GM12878 (cell line): ENCODE measurements at regions not wholly inside any gene's neighbourhood (a gene's known extent, or its start where the extent isn't known, plus 50 kb on each side); places are given as distances from the start of the nearest gene placed in this dataset.

Experiments
- ATAC-seq: fragments of 200-7000 bp; cut with Tn5 transposase; 3 replicates; pipeline ENCODE4 v1.9.1; 2020; ENCODE audit warnings: mild to moderate bottlenecking, moderate library complexity
- BruUV-seq: library from RNA; stranded (reverse); fragments of 400-500 nt; replicated peaks from 2 replicates; lab custom pipeline; 2021; lab: Mats Ljungman, UMichigan
- CTCF ChIA-PET: fragments of 300-600 bp; sonication (Branson Sonifier 250); formaldehyde crosslinking; extraction: SDS; loops from one replicate; lab custom pipeline; 2021; ENCODE audit warnings: inconsistent platforms; lab: Yijun Ruan, JAX
- POLR2A ChIA-PET: fragments of 350-600 bp; formaldehyde crosslinking; extraction: SDS; loops from one replicate; lab custom pipeline; 2021; ENCODE audit warnings: inconsistent platforms; lab: Charles Lee
- RAD21 ChIA-PET: fragments of 300-600 bp; sonication (Branson Sonifier 250); formaldehyde crosslinking; loops from one replicate; lab custom pipeline; 2023; ENCODE audit warnings: antibody characterized with exemption; ENCODE audit not compliant: unreplicated experiment; lab: Charles Lee
- SMC1A ChIA-PET: fragments of 300-600 bp; sonication (Branson Sonifier 250); formaldehyde crosslinking; loops from one replicate; lab custom pipeline; 2023; ENCODE audit not compliant: unreplicated experiment, uncharacterized antibody; lab: Charles Lee
- DNase-seq: peaks from one replicate; pipeline ENCODE4 v3.0.0-alpha.2; 2011; ENCODE audit warnings: low read depth, low spot score
- FAIRE-seq: peaks from 3 replicates; lab custom pipeline; 2011; peaks lifted over from hg19 to GRCh38; lab: Jason Lieb, UNC
- H2AFZ ChIP-seq: 2 replicates; pipeline ENCODE4 v1.6.0; 2011; ENCODE audit warnings: low read depth, low read length, control low read depth; ENCODE audit not compliant: control insufficient read depth
- H3K27ac ChIP-seq: 2 replicates; pipeline ENCODE4 v1.5.1; 2011; ENCODE audit warnings: control low read depth; ENCODE audit not compliant: control insufficient read depth, insufficient read depth
- H3K27me3 ChIP-seq, 2 experiments: replicated peaks in 1 of 2; 2 replicates each; pipeline versions ENCODE4 v1.6.0 to v1.6.1; 2011; ENCODE audit warnings: low read length in 1 of 2; ENCODE audit not compliant: control insufficient read depth in 2 of 2, insufficient read depth in 2 of 2
- H3K36me3 ChIP-seq, 2 experiments: 2 replicates each; pipeline ENCODE4 v1.5.1; 2011; ENCODE audit warnings: low read length in 1 of 2; ENCODE audit not compliant: control insufficient read depth in 2 of 2, insufficient read depth in 2 of 2
- H3K4me1 ChIP-seq: 2 replicates; pipeline ENCODE4 v1.6.1; 2011; ENCODE audit warnings: mild to moderate bottlenecking, low read length, moderate library complexity, mixed read lengths; ENCODE audit not compliant: control insufficient read depth, insufficient read depth
- H3K4me2 ChIP-seq: 2 replicates; pipeline ENCODE4 v1.6.0; 2011; ENCODE audit warnings: control low read depth; ENCODE audit not compliant: control insufficient read depth, insufficient read depth
- H3K4me3 ChIP-seq: fragments of 200-600 bp; sonication (generic); 2 replicates; pipeline ENCODE4 v1.5.1; 2016
- H3K79me2 ChIP-seq: 2 replicates; pipeline ENCODE4 v1.6.0; 2011; ENCODE audit warnings: low read length; ENCODE audit not compliant: control insufficient read depth, insufficient read depth
- H3K9ac ChIP-seq: 2 replicates; pipeline ENCODE4 v1.8.0; 2011; ENCODE audit warnings: low read length, control low read depth, mixed read lengths; ENCODE audit not compliant: control insufficient read depth, insufficient read depth
- H3K9me3 ChIP-seq: replicated peaks from 3 replicates; pipeline ENCODE4 v1.5.1; 2011; ENCODE audit warnings: mild to moderate bottlenecking, low read length; ENCODE audit not compliant: control insufficient read depth, insufficient read depth
- H4K20me1 ChIP-seq: 2 replicates; pipeline ENCODE4 v1.6.0; 2011; ENCODE audit not compliant: control insufficient read depth, insufficient read depth
- BMI1 ChIP-seq: fragments of 450-650 bp; IDR thresholded peaks from 2 replicates; pipeline ENCODE4 v1.6.1; 2016; ENCODE audit warnings: mild to moderate bottlenecking, moderate library complexity, borderline replicate concordance
- EZH2 ChIP-seq: IDR thresholded peaks from 2 replicates; pipeline ENCODE4 v1.6.1; 2012; ENCODE audit warnings: low read depth, mild to moderate bottlenecking, control low read depth, inconsistent platforms, low read length, borderline replicate concordance; ENCODE audit not compliant: control insufficient read depth
- FOXM1 ChIP-seq: IDR thresholded peaks from 2 replicates; pipeline ENCODE4 v1.6.1; 2012; ENCODE audit warnings: low read depth, mild to moderate bottlenecking, inconsistent platforms, low read length, moderate library complexity
- RAD21 ChIP-seq: IDR thresholded peaks from 2 replicates; pipeline ENCODE4 v1.6.1; 2011; ENCODE audit warnings: mild to moderate bottlenecking, low read depth, low read length, moderate library complexity; ENCODE audit not compliant: insufficient read depth
- WGBS: methylation state at CpG from one replicate; pipeline ENCODE4 v1.1.6; 2016; ENCODE audit warnings: low lambda C conversion rate; ENCODE audit not compliant: insufficient replicate concordance, insufficient coverage; ENCODE audit errors: missing lambda C conversion rate; 5-methylcytosine and 5-hydroxymethylcytosine counted together
- in situ Hi-C: fragments of 300-500 bp; cut with MboI; formaldehyde crosslinking; loops from 9 replicates; pipeline ENCODE4 v1.14.3; 2018; ENCODE audit warnings: mixed read lengths
- intact Hi-C: fragments of 100-400 bp; cut with micrococcal nuclease; formaldehyde crosslinking; loops from one replicate; pipeline ENCODE4 v1.14.2; 2022; ENCODE audit not compliant: unreplicated experiment
- TF ChIP-seq, protein P1 (sequence below): fragments of 450-650 bp; formaldehyde crosslinking; IDR thresholded peaks from 2 replicates; pipeline ENCODE4 v1.4.0; 2020; ENCODE audit warnings: mild to moderate bottlenecking, moderate library complexity

DNA sequence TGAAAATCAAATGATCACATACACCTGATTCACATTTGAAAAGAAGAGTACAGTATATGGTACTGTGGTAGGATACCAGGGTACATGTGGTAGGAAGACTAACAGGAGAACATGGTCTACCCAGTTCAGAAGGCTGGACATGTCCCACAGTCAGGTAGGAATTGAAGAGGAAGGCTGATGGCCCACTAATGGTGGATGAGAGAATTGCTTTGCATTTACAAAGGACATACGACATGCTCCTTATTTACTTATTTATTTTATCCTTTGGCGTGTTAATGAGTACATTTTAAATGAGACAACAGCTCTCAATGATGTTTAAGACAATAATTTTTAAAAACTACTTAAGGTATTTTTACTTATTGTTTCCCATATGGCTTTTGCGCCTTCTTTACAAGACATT is 106.7 kb upstream of the BMP2K start:
- no TSS peak for BruUV-seq
- no peak for DNase-seq
- RAD21 ChIA-PET: interaction anchor here (1.1 to 3.8 kb wide), 3 partner anchors 11 to 39 kb away, joined by 4 to 10 read pairs (median 4); no protein-coding TSS in a partner anchor
- intact Hi-C loops (no loop called here), in situ Hi-C loops (no loop called here)
- FAIRE-seq: no peak
- CTCF ChIA-PET: interaction anchor here (0.6 to 2.7 kb wide), 10 partner anchors 11 to 240 kb away, joined by 3 to 11 read pairs (median 3); no protein-coding TSS in a partner anchor
- no peak overlapping the region for H3K9ac ChIP-seq
- no peaks in the 10 kb centered on the region for H4K20me1 ChIP-seq
- no peaks in the 10 kb centered on the region; the same call in 2 of the 3 replicates for H3K9me3 ChIP-seq
- no peak overlapping the region for H2AFZ ChIP-seq
- H3K4me1 ChIP-seq: peaks cover 16% of the 10 kb centered on the region
- WGBS: 97% methylated on average over 3 of the region's 3 CpGs
- no peaks in the 10 kb centered on the region for H3K79me2 ChIP-seq
- H3K36me3 ChIP-seq: no peaks in the 10 kb centered on the region
- H3K4me2 ChIP-seq: no peak overlapping the region
- H3K27ac ChIP-seq: no peak overlapping the region
- no peak for TF ChIP-seq BMI1
- 0 out of 2 replicates have a peak, but pooled peaks have one; percentile 6 for TF ChIP-seq RAD21
- TF ChIP-seq FOXM1: no peak
- TF ChIP-seq, protein P1, sequence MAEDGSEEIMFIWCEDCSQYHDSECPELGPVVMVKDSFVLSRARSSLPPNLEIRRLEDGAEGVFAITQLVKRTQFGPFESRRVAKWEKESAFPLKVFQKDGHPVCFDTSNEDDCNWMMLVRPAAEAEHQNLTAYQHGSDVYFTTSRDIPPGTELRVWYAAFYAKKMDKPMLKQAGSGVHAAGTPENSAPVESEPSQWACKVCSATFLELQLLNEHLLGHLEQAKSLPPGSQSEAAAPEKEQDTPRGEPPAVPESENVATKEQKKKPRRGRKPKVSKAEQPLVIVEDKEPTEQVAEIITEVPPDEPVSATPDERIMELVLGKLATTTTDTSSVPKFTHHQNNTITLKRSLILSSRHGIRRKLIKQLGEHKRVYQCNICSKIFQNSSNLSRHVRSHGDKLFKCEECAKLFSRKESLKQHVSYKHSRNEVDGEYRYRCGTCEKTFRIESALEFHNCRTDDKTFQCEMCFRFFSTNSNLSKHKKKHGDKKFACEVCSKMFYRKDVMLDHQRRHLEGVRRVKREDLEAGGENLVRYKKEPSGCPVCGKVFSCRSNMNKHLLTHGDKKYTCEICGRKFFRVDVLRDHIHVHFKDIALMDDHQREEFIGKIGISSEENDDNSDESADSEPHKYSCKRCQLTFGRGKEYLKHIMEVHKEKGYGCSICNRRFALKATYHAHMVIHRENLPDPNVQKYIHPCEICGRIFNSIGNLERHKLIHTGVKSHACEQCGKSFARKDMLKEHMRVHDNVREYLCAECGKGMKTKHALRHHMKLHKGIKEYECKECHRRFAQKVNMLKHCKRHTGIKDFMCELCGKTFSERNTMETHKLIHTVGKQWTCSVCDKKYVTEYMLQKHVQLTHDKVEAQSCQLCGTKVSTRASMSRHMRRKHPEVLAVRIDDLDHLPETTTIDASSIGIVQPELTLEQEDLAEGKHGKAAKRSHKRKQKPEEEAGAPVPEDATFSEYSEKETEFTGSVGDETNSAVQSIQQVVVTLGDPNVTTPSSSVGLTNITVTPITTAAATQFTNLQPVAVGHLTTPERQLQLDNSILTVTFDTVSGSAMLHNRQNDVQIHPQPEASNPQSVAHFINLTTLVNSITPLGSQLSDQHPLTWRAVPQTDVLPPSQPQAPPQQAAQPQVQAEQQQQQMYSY (CRISPR knock-in tag): no peak
- no peak for TF ChIP-seq EZH2
- no peak overlapping the region for H3K4me3 ChIP-seq
- SMC1A ChIA-PET: interaction anchor here (0.9 to 4.6 kb wide), 12 partner anchors 10 to 194 kb away, joined by 3 to 16 read pairs (median 6); no protein-coding TSS in a partner anchor
- peak; percentile 49 for ATAC-seq
- H3K27me3 ChIP-seq: no peaks in the 10 kb centered on the region
- POLR2A ChIA-PET: interaction anchor here (2.5 to 3.0 kb wide), 2 partner anchors 11 to 27 kb away, joined by 6 to 7 read pairs; no protein-coding TSS in a partner anchor
